HEK293 (cell line): ENCODE measurements at regions not wholly inside any gene's neighbourhood (a gene's known extent, or its start where the extent isn't known, plus 50 kb on each side); places are given as distances from the start of the nearest gene placed in this dataset.

ENCODE experiments used
- EGR2 ChIP-seq: fragments of 450-650 bp; formaldehyde crosslinking; IDR thresholded peaks from 2 replicates; pipeline ENCODE4 v1.5.1; 2016; ENCODE audit warnings: low read depth, missing biosample characterization, missing genetic modification characterization
- HOXA7 ChIP-seq: sonication (generic); formaldehyde crosslinking; IDR thresholded peaks from 2 replicates; pipeline ENCODE4 v1.8.1; 2022; ENCODE audit warnings: missing genetic modification reagents, borderline replicate concordance
- IKZF3 ChIP-seq: fragments of 450-650 bp; IDR thresholded peaks from 2 replicates; pipeline ENCODE4 v1.5.0; 2018; ENCODE audit warnings: missing biosample characterization, mild to moderate bottlenecking, missing genetic modification characterization, moderate library complexity
- KLF7 ChIP-seq: fragments of 450-650 bp; formaldehyde crosslinking; IDR thresholded peaks from 2 replicates; pipeline ENCODE4 v1.5.1; 2016; ENCODE audit warnings: missing biosample characterization, missing genetic modification characterization, borderline replicate concordance
- SCRT1 ChIP-seq: fragments of 450-650 bp; formaldehyde crosslinking; IDR thresholded peaks from 2 replicates; pipeline ENCODE4 v1.5.1; 2016; ENCODE audit warnings: missing biosample characterization, missing genetic modification characterization, borderline replicate concordance
- SP2 ChIP-seq: fragments of 450-650 bp; formaldehyde crosslinking; IDR thresholded peaks from 2 replicates; pipeline ENCODE4 v1.5.1; 2016; ENCODE audit warnings: missing biosample characterization, missing genetic modification characterization
- TRIM28 ChIP-seq: IDR thresholded peaks from 2 replicates; pipeline ENCODE4 v1.6.1; 2011; ENCODE audit warnings: low read length, control low read depth, borderline replicate concordance
- YY2 ChIP-seq: fragments of 450-650 bp; formaldehyde crosslinking; IDR thresholded peaks from 2 replicates; pipeline ENCODE4 v1.5.1; 2016; ENCODE audit warnings: missing biosample characterization, missing genetic modification characterization
- ZNF132 ChIP-seq: fragments of 450-650 bp; formaldehyde crosslinking; IDR thresholded peaks from 2 replicates; pipeline ENCODE4 v1.5.1; 2017; ENCODE audit warnings: missing biosample characterization, missing genetic modification characterization, borderline replicate concordance
- ZNF214 ChIP-seq: fragments of 450-650 bp; formaldehyde crosslinking; IDR thresholded peaks from 2 replicates; pipeline ENCODE4 v1.5.1; 2017; ENCODE audit warnings: missing biosample characterization, mild to moderate bottlenecking, missing genetic modification characterization, borderline replicate concordance
- ZNF23 ChIP-seq: fragments of 450-650 bp; formaldehyde crosslinking; IDR thresholded peaks from 2 replicates; pipeline ENCODE4 v1.5.1; 2016; ENCODE audit warnings: missing biosample characterization, missing genetic modification characterization, borderline replicate concordance
- ZNF341 ChIP-seq: fragments of 450-650 bp; formaldehyde crosslinking; IDR thresholded peaks from 2 replicates; pipeline ENCODE4; 2016; ENCODE audit warnings: low read depth, missing biosample characterization, missing genetic modification characterization
- ZNF354C ChIP-seq: fragments of 450-650 bp; formaldehyde crosslinking; IDR thresholded peaks from 2 replicates; pipeline ENCODE4 v1.5.1; 2016; ENCODE audit warnings: missing biosample characterization, missing genetic modification characterization, low read depth, borderline replicate concordance
- ZNF423 ChIP-seq: fragments of 450-650 bp; formaldehyde crosslinking; IDR thresholded peaks from 2 replicates; pipeline ENCODE4 v1.5.1; 2016; ENCODE audit warnings: missing biosample characterization, missing genetic modification characterization
- ZNF514 ChIP-seq: fragments of 450-650 bp; formaldehyde crosslinking; IDR thresholded peaks from 2 replicates; pipeline ENCODE4 v1.5.1; 2016; ENCODE audit warnings: missing biosample characterization, missing genetic modification characterization
- ZNF529 ChIP-seq: fragments of 450-650 bp; formaldehyde crosslinking; IDR thresholded peaks from 2 replicates; pipeline ENCODE4 v1.5.1; 2017; ENCODE audit warnings: missing genetic modification characterization, missing biosample characterization; ENCODE audit not compliant: insufficient replicate concordance
- ZNF560 ChIP-seq: fragments of 450-650 bp; formaldehyde crosslinking; IDR thresholded peaks from 2 replicates; pipeline ENCODE4 v1.5.1; 2017; ENCODE audit warnings: missing biosample characterization, missing genetic modification characterization, borderline replicate concordance
- ZNF571 ChIP-seq: fragments of 450-650 bp; formaldehyde crosslinking; IDR thresholded peaks from 2 replicates; pipeline ENCODE4 v1.5.0; 2017; ENCODE audit warnings: missing biosample characterization, missing genetic modification characterization
- ZNF623 ChIP-seq: fragments of 450-650 bp; formaldehyde crosslinking; IDR thresholded peaks from 2 replicates; pipeline ENCODE4 v1.5.1; 2016; ENCODE audit warnings: missing biosample characterization, missing genetic modification characterization
- ZNF629 ChIP-seq: fragments of 450-650 bp; formaldehyde crosslinking; IDR thresholded peaks from 2 replicates; pipeline ENCODE4 v1.5.1; 2017; ENCODE audit warnings: missing biosample characterization, missing genetic modification characterization
- ZNF776 ChIP-seq: fragments of 450-650 bp; formaldehyde crosslinking; IDR thresholded peaks from 2 replicates; pipeline ENCODE4 v1.5.0; 2017; ENCODE audit warnings: missing biosample characterization, missing genetic modification characterization, borderline replicate concordance
- ZNF837 ChIP-seq: fragments of 450-650 bp; formaldehyde crosslinking; IDR thresholded peaks from 2 replicates; pipeline ENCODE4 v1.5.1; 2016; ENCODE audit warnings: missing biosample characterization, missing genetic modification characterization
- ZSCAN16 ChIP-seq: fragments of 450-650 bp; formaldehyde crosslinking; IDR thresholded peaks from 2 replicates; pipeline ENCODE4 v1.5.1; 2016; ENCODE audit warnings: missing biosample characterization, missing genetic modification characterization
- ZXDB ChIP-seq: fragments of 450-650 bp; formaldehyde crosslinking; IDR thresholded peaks from 2 replicates; pipeline ENCODE4 v1.5.1; 2016; ENCODE audit warnings: missing biosample characterization, missing genetic modification characterization
- TF ChIP-seq, protein P1 (sequence below): fragments of 450-650 bp; formaldehyde crosslinking; IDR thresholded peaks from 2 replicates; pipeline ENCODE4 v1.5.1; 2016; ENCODE audit warnings: missing biosample characterization, missing genetic modification characterization
- TF ChIP-seq, protein P2 (sequence below): fragments of 450-650 bp; formaldehyde crosslinking; IDR thresholded peaks from 2 replicates; pipeline ENCODE4 v1.5.1; 2016; ENCODE audit warnings: missing biosample characterization, missing genetic modification characterization
- TF ChIP-seq, protein P3 (sequence below): fragments of 450-650 bp; formaldehyde crosslinking; IDR thresholded peaks from 2 replicates; pipeline ENCODE4 v1.5.1; 2016; ENCODE audit warnings: missing biosample characterization, missing genetic modification characterization
- TF ChIP-seq, protein P4 (sequence below): fragments of 450-650 bp; formaldehyde crosslinking; optimal IDR thresholded peaks from 2 replicates; pipeline ENCODE3; 2016; ENCODE audit warnings: missing biosample characterization, mild to moderate bottlenecking, missing genetic modification characterization
- TF ChIP-seq, protein P5 (sequence below): fragments of 450-650 bp; formaldehyde crosslinking; IDR thresholded peaks from 2 replicates; pipeline ENCODE4 v1.5.1; 2017; ENCODE audit warnings: missing biosample characterization, missing genetic modification characterization
- TF ChIP-seq, protein P6 (sequence below): fragments of 450-650 bp; formaldehyde crosslinking; IDR thresholded peaks from 2 replicates; pipeline ENCODE4 v1.5.1; 2016; ENCODE audit warnings: missing biosample characterization, missing genetic modification characterization

DNA sequence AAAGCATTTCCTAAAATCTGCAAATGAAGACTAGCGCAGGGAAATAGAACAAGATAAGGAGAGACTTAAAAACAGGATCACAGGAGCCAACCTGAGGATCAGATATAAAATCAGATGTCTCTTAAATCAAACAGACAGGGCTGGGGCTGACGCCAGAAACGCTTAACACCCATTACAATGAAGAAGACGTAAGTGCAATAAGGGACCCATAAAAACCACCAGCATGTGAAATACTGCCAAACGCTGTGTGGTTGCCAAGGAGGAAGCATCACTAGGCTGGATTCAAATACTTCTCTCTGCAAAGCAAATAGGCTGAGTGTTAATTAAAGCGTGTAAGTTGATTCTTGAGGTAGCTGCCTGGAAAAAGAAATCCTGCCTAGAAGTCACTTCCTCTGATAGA lies 74.4 kb upstream of the ATP10B start (continued):
- TF ChIP-seq ZNF423 (tag by site-specific recombination) = no peak
- no peak for TF ChIP-seq ZNF623 (tag by site-specific recombination)
- peak; percentile 69 for TF ChIP-seq SCRT1 (tag by site-specific recombination)
- no peak for TF ChIP-seq ZNF354C (tag by site-specific recombination)
- TF ChIP-seq IKZF3 (tag by site-specific recombination) = no peak
- no peak for TF ChIP-seq ZNF214 (tag by site-specific recombination)
- TF ChIP-seq KLF7 (tag by site-specific recombination) = no peak
- TF ChIP-seq ZNF776 (tag by site-specific recombination) = no peak
- peak; percentile 65; the same call in 1 of the 2 replicates for TF ChIP-seq ZNF629
- TF ChIP-seq, protein P1, sequence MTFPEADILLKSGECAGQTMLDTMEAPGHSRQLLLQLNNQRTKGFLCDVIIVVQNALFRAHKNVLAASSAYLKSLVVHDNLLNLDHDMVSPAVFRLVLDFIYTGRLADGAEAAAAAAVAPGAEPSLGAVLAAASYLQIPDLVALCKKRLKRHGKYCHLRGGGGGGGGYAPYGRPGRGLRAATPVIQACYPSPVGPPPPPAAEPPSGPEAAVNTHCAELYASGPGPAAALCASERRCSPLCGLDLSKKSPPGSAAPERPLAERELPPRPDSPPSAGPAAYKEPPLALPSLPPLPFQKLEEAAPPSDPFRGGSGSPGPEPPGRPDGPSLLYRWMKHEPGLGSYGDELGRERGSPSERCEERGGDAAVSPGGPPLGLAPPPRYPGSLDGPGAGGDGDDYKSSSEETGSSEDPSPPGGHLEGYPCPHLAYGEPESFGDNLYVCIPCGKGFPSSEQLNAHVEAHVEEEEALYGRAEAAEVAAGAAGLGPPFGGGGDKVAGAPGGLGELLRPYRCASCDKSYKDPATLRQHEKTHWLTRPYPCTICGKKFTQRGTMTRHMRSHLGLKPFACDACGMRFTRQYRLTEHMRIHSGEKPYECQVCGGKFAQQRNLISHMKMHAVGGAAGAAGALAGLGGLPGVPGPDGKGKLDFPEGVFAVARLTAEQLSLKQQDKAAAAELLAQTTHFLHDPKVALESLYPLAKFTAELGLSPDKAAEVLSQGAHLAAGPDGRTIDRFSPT = no peak
- no peak for TF ChIP-seq EGR2 (tag by site-specific recombination)
- no peak for TF ChIP-seq ZSCAN16
- TF ChIP-seq, protein P2, sequence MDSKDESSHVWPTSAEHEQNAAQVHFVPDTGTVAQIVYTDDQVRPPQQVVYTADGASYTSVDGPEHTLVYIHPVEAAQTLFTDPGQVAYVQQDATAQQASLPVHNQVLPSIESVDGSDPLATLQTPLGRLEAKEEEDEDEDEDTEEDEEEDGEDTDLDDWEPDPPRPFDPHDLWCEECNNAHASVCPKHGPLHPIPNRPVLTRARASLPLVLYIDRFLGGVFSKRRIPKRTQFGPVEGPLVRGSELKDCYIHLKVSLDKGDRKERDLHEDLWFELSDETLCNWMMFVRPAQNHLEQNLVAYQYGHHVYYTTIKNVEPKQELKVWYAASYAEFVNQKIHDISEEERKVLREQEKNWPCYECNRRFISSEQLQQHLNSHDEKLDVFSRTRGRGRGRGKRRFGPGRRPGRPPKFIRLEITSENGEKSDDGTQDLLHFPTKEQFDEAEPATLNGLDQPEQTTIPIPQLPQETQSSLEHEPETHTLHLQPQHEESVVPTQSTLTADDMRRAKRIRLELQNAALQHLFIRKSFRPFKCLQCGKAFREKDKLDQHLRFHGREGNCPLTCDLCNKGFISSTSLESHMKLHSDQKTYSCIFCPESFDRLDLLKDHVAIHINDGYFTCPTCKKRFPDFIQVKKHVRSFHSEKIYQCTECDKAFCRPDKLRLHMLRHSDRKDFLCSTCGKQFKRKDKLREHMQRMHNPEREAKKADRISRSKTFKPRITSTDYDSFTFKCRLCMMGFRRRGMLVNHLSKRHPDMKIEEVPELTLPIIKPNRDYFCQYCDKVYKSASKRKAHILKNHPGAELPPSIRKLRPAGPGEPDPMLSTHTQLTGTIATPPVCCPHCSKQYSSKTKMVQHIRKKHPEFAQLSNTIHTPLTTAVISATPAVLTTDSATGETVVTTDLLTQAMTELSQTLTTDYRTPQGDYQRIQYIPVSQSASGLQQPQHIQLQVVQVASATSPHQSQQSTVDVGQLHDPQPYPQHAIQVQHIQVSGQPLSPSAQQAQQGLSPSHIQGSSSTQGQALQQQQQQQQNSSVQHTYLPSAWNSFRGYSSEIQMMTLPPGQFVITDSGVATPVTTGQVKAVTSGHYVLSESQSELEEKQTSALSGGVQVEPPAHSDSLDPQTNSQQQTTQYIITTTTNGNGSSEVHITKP = no peak
- TF ChIP-seq, protein P3, sequence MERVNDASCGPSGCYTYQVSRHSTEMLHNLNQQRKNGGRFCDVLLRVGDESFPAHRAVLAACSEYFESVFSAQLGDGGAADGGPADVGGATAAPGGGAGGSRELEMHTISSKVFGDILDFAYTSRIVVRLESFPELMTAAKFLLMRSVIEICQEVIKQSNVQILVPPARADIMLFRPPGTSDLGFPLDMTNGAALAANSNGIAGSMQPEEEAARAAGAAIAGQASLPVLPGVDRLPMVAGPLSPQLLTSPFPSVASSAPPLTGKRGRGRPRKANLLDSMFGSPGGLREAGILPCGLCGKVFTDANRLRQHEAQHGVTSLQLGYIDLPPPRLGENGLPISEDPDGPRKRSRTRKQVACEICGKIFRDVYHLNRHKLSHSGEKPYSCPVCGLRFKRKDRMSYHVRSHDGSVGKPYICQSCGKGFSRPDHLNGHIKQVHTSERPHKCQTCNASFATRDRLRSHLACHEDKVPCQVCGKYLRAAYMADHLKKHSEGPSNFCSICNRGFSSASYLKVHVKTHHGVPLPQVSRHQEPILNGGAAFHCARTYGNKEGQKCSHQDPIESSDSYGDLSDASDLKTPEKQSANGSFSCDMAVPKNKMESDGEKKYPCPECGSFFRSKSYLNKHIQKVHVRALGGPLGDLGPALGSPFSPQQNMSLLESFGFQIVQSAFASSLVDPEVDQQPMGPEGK (tag by site-specific recombination) = no peak
- no peak for TF ChIP-seq ZNF837 (tag by site-specific recombination)
- no peak for TF ChIP-seq ZNF529 (tag by site-specific recombination)
- TF ChIP-seq, protein P4, sequence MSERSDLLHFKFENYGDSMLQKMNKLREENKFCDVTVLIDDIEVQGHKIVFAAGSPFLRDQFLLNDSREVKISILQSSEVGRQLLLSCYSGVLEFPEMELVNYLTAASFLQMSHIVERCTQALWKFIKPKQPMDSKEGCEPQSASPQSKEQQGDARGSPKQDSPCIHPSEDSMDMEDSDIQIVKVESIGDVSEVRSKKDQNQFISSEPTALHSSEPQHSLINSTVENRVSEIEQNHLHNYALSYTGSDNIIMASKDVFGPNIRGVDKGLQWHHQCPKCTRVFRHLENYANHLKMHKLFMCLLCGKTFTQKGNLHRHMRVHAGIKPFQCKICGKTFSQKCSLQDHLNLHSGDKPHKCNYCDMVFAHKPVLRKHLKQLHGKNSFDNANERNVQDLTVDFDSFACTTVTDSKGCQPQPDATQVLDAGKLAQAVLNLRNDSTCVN (tag by site-specific recombination) = no peak
- no peak for TF ChIP-seq HOXA7 (CRISPR knock-in tag)
- TF ChIP-seq YY2 = no peak
- TF ChIP-seq TRIM28 = 0 out of 2 replicates have a peak, but pooled peaks have one; percentile 37
- no peak for TF ChIP-seq ZNF132 (tag by site-specific recombination)
- no peak for TF ChIP-seq SP2 (tag by site-specific recombination)
- no peak for TF ChIP-seq ZNF514 (tag by site-specific recombination)
- no peak for TF ChIP-seq ZXDB (tag by site-specific recombination)
- TF ChIP-seq, protein P5, sequence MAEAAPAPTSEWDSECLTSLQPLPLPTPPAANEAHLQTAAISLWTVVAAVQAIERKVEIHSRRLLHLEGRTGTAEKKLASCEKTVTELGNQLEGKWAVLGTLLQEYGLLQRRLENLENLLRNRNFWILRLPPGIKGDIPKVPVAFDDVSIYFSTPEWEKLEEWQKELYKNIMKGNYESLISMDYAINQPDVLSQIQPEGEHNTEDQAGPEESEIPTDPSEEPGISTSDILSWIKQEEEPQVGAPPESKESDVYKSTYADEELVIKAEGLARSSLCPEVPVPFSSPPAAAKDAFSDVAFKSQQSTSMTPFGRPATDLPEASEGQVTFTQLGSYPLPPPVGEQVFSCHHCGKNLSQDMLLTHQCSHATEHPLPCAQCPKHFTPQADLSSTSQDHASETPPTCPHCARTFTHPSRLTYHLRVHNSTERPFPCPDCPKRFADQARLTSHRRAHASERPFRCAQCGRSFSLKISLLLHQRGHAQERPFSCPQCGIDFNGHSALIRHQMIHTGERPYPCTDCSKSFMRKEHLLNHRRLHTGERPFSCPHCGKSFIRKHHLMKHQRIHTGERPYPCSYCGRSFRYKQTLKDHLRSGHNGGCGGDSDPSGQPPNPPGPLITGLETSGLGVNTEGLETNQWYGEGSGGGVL = no peak
- no peak for TF ChIP-seq ZNF23 (tag by site-specific recombination)
- TF ChIP-seq, protein P6, sequence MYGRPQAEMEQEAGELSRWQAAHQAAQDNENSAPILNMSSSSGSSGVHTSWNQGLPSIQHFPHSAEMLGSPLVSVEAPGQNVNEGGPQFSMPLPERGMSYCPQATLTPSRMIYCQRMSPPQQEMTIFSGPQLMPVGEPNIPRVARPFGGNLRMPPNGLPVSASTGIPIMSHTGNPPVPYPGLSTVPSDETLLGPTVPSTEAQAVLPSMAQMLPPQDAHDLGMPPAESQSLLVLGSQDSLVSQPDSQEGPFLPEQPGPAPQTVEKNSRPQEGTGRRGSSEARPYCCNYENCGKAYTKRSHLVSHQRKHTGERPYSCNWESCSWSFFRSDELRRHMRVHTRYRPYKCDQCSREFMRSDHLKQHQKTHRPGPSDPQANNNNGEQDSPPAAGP = no peak
- no peak for TF ChIP-seq ZNF560 (tag by site-specific recombination)
- TF ChIP-seq ZNF341 (tag by site-specific recombination) = no peak
- TF ChIP-seq ZNF571 (tag by site-specific recombination) = no peak
